HEK293T (cell line): ENCODE measurements at regions not wholly inside any gene's neighbourhood (a gene's known extent, or its start where the extent isn't known, plus 50 kb on each side); places are given as distances from the start of the nearest gene placed in this dataset.

ENCODE experiments used
- FOXA1 ChIP-seq: fragments of 450-650 bp; IDR thresholded peaks from 2 replicates; pipeline ENCODE4 v1.6.1; 2016; ENCODE audit warnings: mild to moderate bottlenecking
- FOXM1 ChIP-seq: fragments of 450-650 bp; IDR thresholded peaks from 2 replicates; pipeline ENCODE4 v1.6.1; 2017; ENCODE audit warnings: mild to moderate bottlenecking, borderline replicate concordance
- TF ChIP-seq, protein P1 (sequence below): fragments of 450-650 bp; IDR thresholded peaks from 2 replicates; pipeline ENCODE4 v1.6.1; 2016

- TF ChIP-seq, protein P1, sequence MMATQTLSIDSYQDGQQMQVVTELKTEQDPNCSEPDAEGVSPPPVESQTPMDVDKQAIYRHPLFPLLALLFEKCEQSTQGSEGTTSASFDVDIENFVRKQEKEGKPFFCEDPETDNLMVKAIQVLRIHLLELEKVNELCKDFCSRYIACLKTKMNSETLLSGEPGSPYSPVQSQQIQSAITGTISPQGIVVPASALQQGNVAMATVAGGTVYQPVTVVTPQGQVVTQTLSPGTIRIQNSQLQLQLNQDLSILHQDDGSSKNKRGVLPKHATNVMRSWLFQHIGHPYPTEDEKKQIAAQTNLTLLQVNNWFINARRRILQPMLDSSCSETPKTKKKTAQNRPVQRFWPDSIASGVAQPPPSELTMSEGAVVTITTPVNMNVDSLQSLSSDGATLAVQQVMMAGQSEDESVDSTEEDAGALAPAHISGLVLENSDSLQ: no peak
- TF ChIP-seq FOXM1 (no peak), FOXA1 (no peak)
Observed at GRCh38 chr1:238982736-238983135, 403.6 kb upstream of the CHRM3 start.
